Trophoblast cell (in vitro differentiated cells and primary cell): ENCODE measurements at regions not wholly inside any gene's neighbourhood (a gene's known extent, or its start where the extent isn't known, plus 50 kb on each side); places are given as distances from the start of the nearest gene placed in this dataset.
A peak's percentile ranks its signal among the peaks of the same experiment; 100 is the strongest.

Experiments
- DNase-seq, 2 donors: peaks; one replicate each; pipeline ENCODE4 v3.0.0-alpha.2; 2016
- H2AFZ ChIP-seq: 2 replicates; pipeline ENCODE4 v1.6.1; 2013; ENCODE audit warnings: low read length, moderate library complexity, mild to moderate bottlenecking; ENCODE audit not compliant: insufficient read depth, poor library complexity
- H2AK5ac ChIP-seq: 2 replicates; pipeline ENCODE4 v1.6.1; 2013; ENCODE audit warnings: mild to moderate bottlenecking, low read length
- H2BK120ac ChIP-seq: 2 replicates; pipeline ENCODE4 v1.6.1; 2013; ENCODE audit warnings: low read length, mild to moderate bottlenecking, moderate library complexity; ENCODE audit not compliant: insufficient read depth, poor library complexity
- H2BK12ac ChIP-seq: 2 replicates; pipeline ENCODE4 v1.6.1; 2013; ENCODE audit warnings: mild to moderate bottlenecking, low read length, moderate library complexity
- H2BK5ac ChIP-seq: 2 replicates; pipeline ENCODE4 v1.6.1; 2013; ENCODE audit warnings: low read length, low read depth, moderate library complexity, mild to moderate bottlenecking; ENCODE audit not compliant: poor library complexity
- H3K14ac ChIP-seq: 2 replicates; pipeline ENCODE4 v1.6.1; 2013; ENCODE audit warnings: mild to moderate bottlenecking, low read length
- H3K18ac ChIP-seq: 2 replicates; pipeline ENCODE4 v1.6.1; 2013; ENCODE audit warnings: mild to moderate bottlenecking, low read length
- H3K23ac ChIP-seq: 2 replicates; pipeline ENCODE4 v1.6.1; 2013; ENCODE audit warnings: low read length
- H3K27ac ChIP-seq: 2 replicates; pipeline ENCODE4 v1.5.1; 2013; ENCODE audit warnings: low read depth, mild to moderate bottlenecking, inconsistent platforms, low read length, moderate library complexity
- H3K27me3 ChIP-seq: 2 replicates; pipeline ENCODE4 v1.6.1; 2013; ENCODE audit warnings: inconsistent platforms, mild to moderate bottlenecking, low read length, moderate library complexity; ENCODE audit not compliant: insufficient read depth
- H3K36me3 ChIP-seq, 2 experiments: 1 replicate in 1 of 2; 2 replicates in 1 of 2; pipeline ENCODE4 v1.6.1; 2013; ENCODE audit warnings: low read length in 2 of 2, mild to moderate bottlenecking in 2 of 2, moderate library complexity in 1 of 2; ENCODE audit not compliant: insufficient read depth in 2 of 2, control insufficient read depth in 1 of 2
- H3K4ac ChIP-seq: 2 replicates; pipeline ENCODE4 v1.6.1; 2013; ENCODE audit warnings: low read depth, mild to moderate bottlenecking, low read length, moderate library complexity
- H3K4me1 ChIP-seq, 2 experiments: 1 replicate in 1 of 2; 2 replicates in 1 of 2; pipeline ENCODE4 v1.6.1; 2013; ENCODE audit warnings: low read length in 2 of 2, mild to moderate bottlenecking in 2 of 2, moderate library complexity in 1 of 2; ENCODE audit not compliant: insufficient read depth in 2 of 2, control insufficient read depth in 1 of 2
- H3K4me2 ChIP-seq: 2 replicates; pipeline ENCODE4 v1.6.1; 2013; ENCODE audit warnings: inconsistent platforms, mild to moderate bottlenecking, low read length, moderate library complexity
- H3K4me3 ChIP-seq: 2 replicates; pipeline ENCODE4 v1.5.1; 2013; ENCODE audit warnings: mild to moderate bottlenecking, low read depth, low read length, inconsistent platforms
- H3K79me1 ChIP-seq: one replicate; pipeline ENCODE4 v1.6.1; 2013; ENCODE audit warnings: low read length
- H3K79me2 ChIP-seq: 2 replicates; pipeline ENCODE4 v1.6.1; 2013; ENCODE audit warnings: low read length, mild to moderate bottlenecking; ENCODE audit not compliant: control insufficient read depth, insufficient read depth, poor library complexity
- H3K9ac ChIP-seq: 2 replicates; pipeline ENCODE4 v1.6.1; 2013; ENCODE audit warnings: mild to moderate bottlenecking, low read length
- H3K9me3 ChIP-seq: 2 replicates; pipeline ENCODE4 v1.6.1; 2013; ENCODE audit warnings: low read depth, mild to moderate bottlenecking, control low read depth, inconsistent platforms, low read length; ENCODE audit not compliant: insufficient read depth
- H4K12ac ChIP-seq: 2 replicates; pipeline ENCODE4 v1.6.1; 2013; ENCODE audit warnings: low read depth, mild to moderate bottlenecking, low read length, moderate library complexity
- H4K8ac ChIP-seq: 2 replicates; pipeline ENCODE4 v1.6.1; 2013; ENCODE audit warnings: low read depth, mild to moderate bottlenecking, low read length, moderate library complexity
- H4K91ac ChIP-seq: one replicate; pipeline ENCODE4 v1.6.1; 2013; ENCODE audit warnings: low read depth, mild to moderate bottlenecking, low read length, moderate library complexity
- WGBS: extraction: QIAGEN DNeasy Blood & Tissue Kit; methylation state at CpG from one replicate; pipeline ENCODE4 v1.1.7; 2013; ENCODE audit warnings: missing lambda C conversion rate; ENCODE audit not compliant: insufficient read length, insufficient coverage; ENCODE audit errors: extremely low coverage; 5-methylcytosine and 5-hydroxymethylcytosine counted together

GRCh38 chr7:112969946-112970345, 116.7 kb downstream of the GPR85 start:
- Histone ChIP-seq H4K91ac (no peak overlapping the region), H3K4me2 (no peak overlapping the region), H2BK12ac (no peak overlapping the region), H3K4ac (no peak overlapping the region), H3K79me2 (no peaks in the 10 kb centered on the region), H3K4me3 (no peak overlapping the region), H3K4me1 (no peaks in the 10 kb centered on the region), H3K23ac (no peak overlapping the region), H3K79me1 (no peaks in the 10 kb centered on the region), H3K9me3 (no peaks in the 10 kb centered on the region), H3K9ac (no peak overlapping the region), H3K36me3 (no peaks in the 10 kb centered on the region), H4K12ac (no peak overlapping the region), H3K27ac (no peak overlapping the region), H2BK120ac (no peak overlapping the region), H4K8ac (no peak overlapping the region), H2AFZ (no peak overlapping the region), H3K14ac (no peak overlapping the region), H3K27me3 (no peaks in the 10 kb centered on the region), H3K18ac (no peak overlapping the region), H2BK5ac (no peak overlapping the region), H2AK5ac (no peak overlapping the region)
- DNase-seq = no peak
- WGBS = no CpG with 5 or more reads among the region's 1 CpG

GRCh38 chr7:112965506-112965905, 121.1 kb downstream of the GPR85 start:
- Histone ChIP-seq H2BK12ac (no peak overlapping the region), H3K4ac (no peak overlapping the region), H3K79me2 (no peaks in the 10 kb centered on the region), H3K4me3 (no peak overlapping the region), H3K9ac (no peak overlapping the region), H2AFZ (no peak overlapping the region), H3K79me1 (no peaks in the 10 kb centered on the region), H4K8ac (no peak overlapping the region), H3K27ac (no peak overlapping the region), H3K27me3 (no peaks in the 10 kb centered on the region), H3K4me1 (no peaks in the 10 kb centered on the region), H2BK5ac (no peak overlapping the region), H4K91ac (no peak overlapping the region), H4K12ac (no peak overlapping the region), H3K9me3 (no peaks in the 10 kb centered on the region), H3K14ac (no peak overlapping the region), H3K18ac (no peak overlapping the region), H3K23ac (no peak overlapping the region), H2AK5ac (no peak overlapping the region), H2BK120ac (no peak overlapping the region), H3K36me3 (no peaks in the 10 kb centered on the region), H3K4me2 (no peak overlapping the region)
- WGBS = no CpG with 5 or more reads among the region's 1 CpG
- DNase-seq = peak; percentile 3 to 56

- Histone ChIP-seq H3K27me3 (no peaks in the 10 kb centered on the region), H3K4me2 (no peak overlapping the region), H3K79me1 (no peaks in the 10 kb centered on the region), H2BK5ac (no peak overlapping the region), H3K27ac (no peak overlapping the region), H3K4me3 (no peak overlapping the region), H3K23ac (no peak overlapping the region), H3K9ac (no peak overlapping the region), H2BK120ac (no peak overlapping the region), H4K12ac (no peak overlapping the region), H3K18ac (no peak overlapping the region), H4K91ac (no peak overlapping the region), H2AK5ac (no peak overlapping the region), H3K79me2 (no peaks in the 10 kb centered on the region), H3K4me1 (no peaks in the 10 kb centered on the region), H3K14ac (no peak overlapping the region), H3K9me3 (no peaks in the 10 kb centered on the region), H3K4ac (no peak overlapping the region), H3K36me3 (no peaks in the 10 kb centered on the region), H2BK12ac (no peak overlapping the region), H2AFZ (no peak overlapping the region), H4K8ac (no peak overlapping the region)
- no peak for DNase-seq
- WGBS = no CpG with 5 or more reads among the region's 1 CpG
Observed at GRCh38 chr7:112963634-112964033, 123.0 kb downstream of the GPR85 start.

- no peak for DNase-seq
- Histone ChIP-seq H3K23ac (no peak overlapping the region), H3K27me3 (no peaks in the 10 kb centered on the region), H3K4me2 (no peak overlapping the region), H4K91ac (no peak overlapping the region), H3K9ac (no peak overlapping the region), H3K4ac (no peak overlapping the region), H3K4me3 (no peak overlapping the region), H4K12ac (no peak overlapping the region), H3K36me3 (no peaks in the 10 kb centered on the region), H2BK120ac (no peak overlapping the region), H3K18ac (no peak overlapping the region), H3K4me1 (no peaks in the 10 kb centered on the region), H4K8ac (no peak overlapping the region), H2BK5ac (no peak overlapping the region), H3K79me2 (no peaks in the 10 kb centered on the region), H2AFZ (no peak overlapping the region), H3K14ac (no peak overlapping the region), H2BK12ac (no peak overlapping the region), H2AK5ac (no peak overlapping the region), H3K27ac (no peak overlapping the region), H3K9me3 (no peaks in the 10 kb centered on the region), H3K79me1 (no peaks in the 10 kb centered on the region)
- no CpG with 5 or more reads among the region's 3 CpGs for WGBS
Observed at GRCh38 chr7:112962815-112963214, 123.8 kb downstream of the GPR85 start.
